ENCODE measurements at regions not wholly inside any gene's neighbourhood (a gene's known extent, or its start where the extent isn't known, plus 50 kb on each side); places are given as distances from the start of the nearest gene placed in this dataset.

- no peaks in the 10 kb centered on the region for H3F3A ChIP-seq (replicated peaks; ENCODE audit: low read depth)
- Mint-ChIP-seq H3K27me3 (ENCODE audit: insufficient read depth, low read depth, poor library complexity) (no peaks in the 10 kb centered on the region), H3K4me1 (no peaks in the 10 kb centered on the region), H3K27ac (no peak overlapping the region), H3K9me3 (no peaks in the 10 kb centered on the region), H3K36me3 (ENCODE audit: low read depth) (no peaks in the 10 kb centered on the region), H3K4me3 (no peak overlapping the region)
- ATAC-seq (no peak), DNase-seq (ENCODE audit: low spot score) (no peak)
- H3K4me1 ChIP-seq (ENCODE audit: insufficient read depth), result no peaks in the 10 kb centered on the region
- no peaks in the 10 kb centered on the region for H3K9me2 ChIP-seq (ENCODE audit: insufficient read depth)
- H2AFZ ChIP-seq, result no peak overlapping the region
- H3K27me3 ChIP-seq (ENCODE audit: insufficient read depth), result no peaks in the 10 kb centered on the region
- H3K27ac ChIP-seq (ENCODE audit: low read depth), result no peak overlapping the region
- no peak overlapping the region for H3K4me3 ChIP-seq
- no peaks in the 10 kb centered on the region for H3K79me2 ChIP-seq (replicated peaks; ENCODE audit: insufficient read depth)
- H3K36me3 ChIP-seq (ENCODE audit: insufficient read depth), result no peaks in the 10 kb centered on the region
- no peak overlapping the region for H3K4me2 ChIP-seq
- TF ChIP-seq EZH2 (IDR thresholded peaks at IDR 0.05; ENCODE audit: low read depth, unreplicated experiment), result no peak
- no peak for TF ChIP-seq ZNF462 (CRISPR knock-in tag; IDR thresholded peaks at IDR 0.05)
- no peak for TF ChIP-seq ZNF331 (CRISPR knock-in tag; IDR thresholded peaks at IDR 0.05; ENCODE audit: low read depth)
- TF ChIP-seq ETS1 (IDR thresholded peaks at IDR 0.05), result no peak
- TF ChIP-seq JUNB (IDR thresholded peaks at IDR 0.05; ENCODE audit: unreplicated experiment), result no peak
- no peak for TF ChIP-seq REST (IDR thresholded peaks at IDR 0.05; ENCODE audit: unreplicated experiment)
- TF ChIP-seq CREB1 (CRISPR knock-in tag; IDR thresholded peaks at IDR 0.05; ENCODE audit: low read depth), result no peak
- TF ChIP-seq STAT1 (IDR thresholded peaks at IDR 0.05; ENCODE audit: unreplicated experiment), result no peak
- H4K20me1 ChIP-seq (replicated peaks; ENCODE audit: insufficient read depth), result no peaks in the 10 kb centered on the region
These were observed 91.7 kb downstream of the NUP35 start for GRCh38 chr2:183215917-183216316.

All from GM23338 (cell line).